Ectodermal cell (in vitro differentiated cells): ENCODE measurements at regions not wholly inside any gene's neighbourhood (a gene's known extent, or its start where the extent isn't known, plus 50 kb on each side); places are given as distances from the start of the nearest gene placed in this dataset.

ENCODE experiments used
- H3K27ac ChIP-seq: 2 replicates; pipeline ENCODE4 v1.7.0; 2013; ENCODE audit warnings: mild to moderate bottlenecking, low read depth, low read length; ENCODE audit not compliant: insufficient read depth, poor library complexity, severe bottlenecking
- H3K27me3 ChIP-seq: 2 replicates; pipeline ENCODE4 v1.7.0; 2013; ENCODE audit warnings: mild to moderate bottlenecking, low read length; ENCODE audit not compliant: insufficient read depth, control insufficient read depth, poor library complexity, severe bottlenecking
- H3K36me3 ChIP-seq: one replicate; pipeline ENCODE4 v1.7.0; 2013; ENCODE audit warnings: low read length; ENCODE audit not compliant: control insufficient read depth, insufficient read depth
- H3K4me1 ChIP-seq: one replicate; pipeline ENCODE4 v1.7.0; 2013; ENCODE audit warnings: low read length; ENCODE audit not compliant: control insufficient read depth, insufficient read depth
- H3K4me3 ChIP-seq: 2 replicates; pipeline ENCODE4 v1.7.0; 2013; ENCODE audit warnings: low read depth, low read length, control low read depth; ENCODE audit not compliant: insufficient read depth
- H3K9me3 ChIP-seq: 2 replicates; pipeline ENCODE4 v1.7.0; 2013; ENCODE audit warnings: mild to moderate bottlenecking, low read length, moderate library complexity; ENCODE audit not compliant: control insufficient read depth
- WGBS, 2 experiments: methylation state at CpG; one replicate each; pipeline ENCODE4 v1.1.7; 2013; ENCODE audit warnings: missing lambda C conversion rate in 2 of 2; 5-methylcytosine and 5-hydroxymethylcytosine counted together

DNA sequence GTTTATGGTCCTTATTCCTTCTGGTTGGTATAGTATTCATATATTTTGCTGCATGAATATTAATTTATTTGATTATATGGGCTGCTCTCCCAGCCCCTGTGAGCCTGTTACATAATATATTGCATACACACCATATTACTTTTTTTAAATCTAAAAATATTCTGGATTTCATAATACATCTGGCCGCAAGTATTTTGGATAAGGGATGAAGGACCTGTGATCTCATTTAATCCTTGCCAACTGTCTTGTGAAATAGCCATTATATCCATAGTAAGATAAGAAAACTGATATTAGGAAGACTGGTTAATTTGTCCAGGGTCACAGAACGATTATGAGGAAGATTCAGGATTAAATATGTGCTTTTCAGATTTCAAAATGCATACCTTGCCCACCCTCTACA, 433.6 kb downstream of the LPIN1 start:
- Histone ChIP-seq H3K27ac (no peak overlapping the region), H3K4me1 (no peaks in the 10 kb centered on the region), H3K4me3 (no peak overlapping the region), H3K36me3 (no peaks in the 10 kb centered on the region), H3K27me3 (no peaks in the 10 kb centered on the region), H3K9me3 (no peaks in the 10 kb centered on the region)
- 94 to 100% methylated on average over 1 to 2 of the region's 2 CpGs for WGBS, 2 experiments

DNA sequence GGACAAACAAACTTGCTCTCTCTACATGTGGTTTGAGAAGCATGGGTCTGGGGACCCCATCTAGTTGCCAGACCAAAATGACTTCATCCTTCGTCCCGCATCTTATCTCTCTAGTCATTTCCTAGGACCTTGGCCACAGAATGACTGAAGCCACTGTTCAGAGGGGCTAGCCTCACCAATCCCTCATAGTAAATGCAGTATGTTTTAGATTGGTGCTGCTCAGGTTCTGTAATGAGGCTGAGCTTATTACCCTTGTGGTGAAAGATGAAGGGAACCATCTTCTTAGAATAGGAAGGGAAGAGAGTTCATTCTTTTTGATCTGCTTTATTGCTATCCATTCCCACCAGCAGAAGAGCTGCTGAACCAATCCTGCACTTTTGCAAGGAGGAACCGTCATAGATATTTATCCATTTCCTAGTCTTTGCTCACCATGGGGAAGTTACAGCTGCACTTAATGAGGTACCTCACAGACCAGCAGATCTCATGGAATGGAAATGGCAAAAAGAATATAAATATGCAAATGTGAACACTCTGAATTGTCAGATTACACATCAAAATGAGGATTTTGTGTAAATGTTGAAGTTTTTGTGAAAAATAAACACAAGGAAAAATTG, 436.7 kb downstream of the LPIN1 start:
- Histone ChIP-seq H3K36me3 (no peaks in the 10 kb centered on the region), H3K4me1 (no peaks in the 10 kb centered on the region), H3K4me3 (no peak overlapping the region), H3K27me3 (no peaks in the 10 kb centered on the region), H3K27ac (no peak overlapping the region), H3K9me3 (no peaks in the 10 kb centered on the region)
- 95 to 100% methylated on average over 3 of the region's 3 CpGs for WGBS, 2 experiments

GRCh38 chr2:12192762-12193161, 446.3 kb downstream of the LPIN1 start:
- no peaks in the 10 kb centered on the region for H3K9me3 ChIP-seq
- no peak overlapping the region for H3K4me3 ChIP-seq
- no peaks in the 10 kb centered on the region for H3K4me1 ChIP-seq

DNA sequence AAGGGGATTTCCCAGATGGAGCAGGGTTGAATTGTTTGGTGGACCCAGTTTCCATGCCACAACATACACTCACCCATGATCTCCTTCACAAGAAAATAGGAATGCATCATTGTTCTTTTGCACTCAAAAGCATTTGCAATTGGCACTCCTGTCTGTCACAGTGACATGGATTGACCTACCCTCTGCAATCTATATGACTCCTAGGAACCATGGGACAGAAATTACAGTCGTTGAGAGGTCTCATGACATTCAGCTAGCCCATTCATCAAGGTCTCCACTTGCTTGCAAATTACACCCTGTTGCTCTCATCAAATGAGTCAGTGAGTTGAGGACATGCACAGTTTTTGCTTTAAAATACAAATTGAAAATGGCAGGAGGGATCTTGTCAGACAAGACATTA, 448.5 kb downstream of the LPIN1 start:
- no peaks in the 10 kb centered on the region for H3K9me3 ChIP-seq
- H3K27me3 ChIP-seq: no peaks in the 10 kb centered on the region
- no peaks in the 10 kb centered on the region for H3K36me3 ChIP-seq
- 76 to 93% methylated on average over 1 of the region's 1 CpG for WGBS, 2 experiments
- no peak overlapping the region for H3K4me3 ChIP-seq
- H3K4me1 ChIP-seq: no peaks in the 10 kb centered on the region
- H3K27ac ChIP-seq: no peak overlapping the region

More at GRCh38 chr2:12192762-12193161, 446.3 kb downstream of the LPIN1 start:
- 85 to 94% methylated on average over 5 of the region's 5 CpGs for WGBS, 2 experiments
- H3K36me3 ChIP-seq: no peaks in the 10 kb centered on the region
- H3K27me3 ChIP-seq: no peaks in the 10 kb centered on the region
- H3K27ac ChIP-seq: no peak overlapping the region

DNA sequence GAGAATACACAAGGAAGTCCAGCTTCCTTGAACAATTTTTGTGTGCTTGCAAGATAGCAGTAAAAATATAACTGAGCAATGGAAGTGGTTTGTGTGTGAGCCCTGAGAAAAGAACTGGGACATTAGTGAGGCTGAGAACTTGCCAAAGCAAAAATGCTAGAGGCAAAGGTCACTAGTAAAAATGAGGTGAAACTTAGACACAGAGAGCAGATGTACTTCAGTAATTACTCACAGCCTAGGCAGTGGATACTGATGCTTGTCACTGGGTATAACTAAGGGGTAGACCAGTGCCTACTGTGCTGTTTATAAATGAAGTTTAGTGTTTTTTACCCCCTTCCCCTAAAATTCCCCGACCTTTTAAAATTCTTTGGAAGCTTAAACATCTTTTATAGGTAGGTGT, 450.1 kb downstream of the LPIN1 start:
- Histone ChIP-seq H3K36me3 (no peaks in the 10 kb centered on the region), H3K4me1 (no peaks in the 10 kb centered on the region)
- WGBS, 2 experiments: 100% methylated on average over 1 of the region's 1 CpG; no CpG with 5 or more reads in 1 of the 2 experiments

GRCh38 chr2:12197133-12197532, 450.7 kb downstream of the LPIN1 start:
- Histone ChIP-seq H3K4me1 (no peaks in the 10 kb centered on the region), H3K4me3 (no peak overlapping the region), H3K36me3 (no peaks in the 10 kb centered on the region), H3K27me3 (no peaks in the 10 kb centered on the region), H3K9me3 (no peaks in the 10 kb centered on the region), H3K27ac (no peak overlapping the region)
- WGBS, 2 experiments: 93 to 100% methylated on average over 1 of the region's 1 CpG

More for the DNA sequence above, 450.1 kb downstream of the LPIN1 start:
- H3K27ac ChIP-seq: no peak overlapping the region
- no peak overlapping the region for H3K4me3 ChIP-seq
- H3K27me3 ChIP-seq: no peaks in the 10 kb centered on the region
- no peaks in the 10 kb centered on the region for H3K9me3 ChIP-seq

DNA sequence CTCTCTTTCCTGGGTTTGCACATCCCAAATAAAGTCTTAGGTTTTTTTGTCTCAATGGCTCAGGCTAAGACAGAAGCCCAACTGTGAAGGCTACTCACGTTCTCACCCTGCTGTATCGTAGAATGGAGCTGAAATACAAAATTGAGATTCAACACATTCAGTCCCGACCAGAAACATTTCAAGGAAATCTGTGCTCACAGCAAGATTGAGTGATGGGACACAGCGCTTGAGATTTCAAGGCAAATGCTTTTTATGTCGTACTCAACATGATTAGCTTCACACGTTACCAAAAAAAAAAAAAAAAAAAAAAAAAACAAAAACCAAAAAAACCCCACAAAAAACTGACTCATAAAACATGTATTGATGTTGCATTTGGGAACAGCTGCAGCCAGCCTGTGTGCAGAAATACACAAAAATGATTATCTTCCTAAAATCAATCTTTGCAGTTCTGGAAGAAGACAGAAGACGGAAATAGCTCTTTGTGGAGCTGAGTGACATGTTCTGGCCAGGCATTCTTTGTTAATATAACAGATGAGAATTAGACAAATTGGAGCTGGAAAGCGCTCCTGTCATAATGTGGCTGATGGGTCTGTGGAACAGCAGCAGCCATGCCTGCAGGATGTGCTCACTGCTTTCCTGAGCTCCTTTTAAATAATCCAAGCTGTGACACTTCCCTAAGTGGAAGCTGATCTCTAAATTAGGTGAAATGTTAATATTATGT, 453.2 kb downstream of the LPIN1 start:
- H3K27me3 ChIP-seq: no peaks in the 10 kb centered on the region
- no peak overlapping the region for H3K4me3 ChIP-seq
- 95% methylated on average over 6 to 8 of the region's 8 CpGs for WGBS, 2 experiments
- H3K27ac ChIP-seq: no peak overlapping the region
- H3K4me1 ChIP-seq: no peaks in the 10 kb centered on the region
- H3K36me3 ChIP-seq: no peaks in the 10 kb centered on the region
- no peaks in the 10 kb centered on the region for H3K9me3 ChIP-seq

DNA sequence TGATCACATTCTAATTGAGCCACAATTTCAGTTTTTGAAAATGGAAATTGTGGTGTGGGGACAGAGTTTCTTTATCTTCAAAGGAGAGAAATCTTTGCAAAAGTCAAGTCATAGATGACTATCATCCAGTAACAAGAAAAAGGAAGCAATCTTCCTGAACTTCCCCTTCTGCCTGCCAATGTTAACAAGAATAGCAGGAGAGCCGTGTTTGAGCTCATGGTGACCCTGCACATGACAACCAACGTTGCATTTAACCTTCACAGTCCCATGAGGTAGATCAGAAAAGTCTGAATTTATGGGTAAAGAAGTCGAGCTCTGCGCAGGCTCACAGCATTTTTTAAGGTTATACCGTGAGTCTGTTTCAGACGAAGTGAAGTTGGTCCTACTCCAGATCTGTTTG, 454.9 kb downstream of the LPIN1 start:
- Histone ChIP-seq H3K4me1 (no peaks in the 10 kb centered on the region), H3K9me3 (no peaks in the 10 kb centered on the region), H3K36me3 (no peaks in the 10 kb centered on the region), H3K27ac (no peak overlapping the region), H3K27me3 (no peaks in the 10 kb centered on the region), H3K4me3 (no peak overlapping the region)
- 94 to 95% methylated on average over 6 of the region's 6 CpGs for WGBS, 2 experiments

DNA sequence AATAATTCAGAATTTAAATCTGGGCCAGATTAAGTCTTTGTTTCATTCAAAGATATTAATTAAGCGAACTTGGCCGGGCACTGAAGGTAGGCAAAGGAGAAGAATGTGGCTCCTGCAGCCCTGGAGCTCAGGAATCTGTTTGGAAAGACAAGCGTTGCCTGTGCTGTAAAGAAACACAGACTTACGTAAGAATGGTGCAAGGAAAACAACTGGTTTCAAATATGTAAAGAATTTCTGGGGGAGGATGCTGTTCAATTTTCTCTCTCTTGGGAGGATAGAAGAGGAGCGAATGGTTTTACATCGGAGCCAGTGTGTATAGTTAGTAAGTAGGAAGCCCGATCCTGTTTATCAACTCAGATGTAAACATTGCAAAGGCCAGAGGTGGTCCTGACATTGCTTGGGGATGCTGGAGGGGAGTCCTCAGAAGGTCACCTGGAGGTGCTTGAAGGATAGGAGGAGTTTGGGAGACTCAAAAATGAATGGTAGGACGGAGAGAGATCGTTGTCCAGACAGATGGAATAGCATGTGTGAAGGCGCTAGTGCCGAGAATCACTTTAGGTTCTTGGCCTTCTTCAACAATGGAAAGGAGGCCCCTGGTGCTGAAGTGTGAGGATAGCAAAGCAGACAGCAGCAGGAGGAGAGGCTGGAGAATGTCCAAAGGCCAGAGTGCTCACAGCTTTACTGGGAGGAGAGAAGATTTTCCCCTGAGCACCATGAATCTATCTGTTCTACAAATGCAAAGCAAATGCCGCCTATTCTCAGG, 456.1 kb downstream of the LPIN1 start:
- Histone ChIP-seq H3K4me1 (no peaks in the 10 kb centered on the region), H3K27ac (no peak overlapping the region), H3K9me3 (no peaks in the 10 kb centered on the region), H3K4me3 (no peak overlapping the region), H3K27me3 (no peaks in the 10 kb centered on the region), H3K36me3 (no peaks in the 10 kb centered on the region)
- 87% methylated on average over 12 of the region's 12 CpGs for WGBS, 2 experiments

DNA sequence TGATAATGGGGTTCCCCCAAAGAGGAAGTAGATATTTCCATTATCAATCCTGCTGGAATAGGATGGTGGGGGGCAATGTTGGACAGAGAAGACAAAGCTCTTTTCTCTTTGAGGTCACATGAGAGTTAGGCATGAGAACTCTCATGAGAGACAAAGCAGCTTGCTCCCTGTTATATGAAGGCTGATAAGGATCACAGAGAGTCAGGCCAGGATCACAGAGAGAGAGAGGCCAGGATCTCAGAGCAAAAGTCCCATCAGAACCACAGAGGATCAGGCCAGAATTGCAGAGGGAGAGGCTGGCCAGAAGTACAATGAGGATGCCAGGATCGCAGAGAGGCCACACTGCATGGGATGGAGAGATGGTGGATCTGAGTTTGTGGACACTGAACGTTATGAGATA, 457.1 kb downstream of the LPIN1 start:
- Histone ChIP-seq H3K36me3 (no peaks in the 10 kb centered on the region), H3K9me3 (no peaks in the 10 kb centered on the region), H3K27ac (no peak overlapping the region), H3K27me3 (no peaks in the 10 kb centered on the region), H3K4me1 (no peaks in the 10 kb centered on the region), H3K4me3 (no peak overlapping the region)
- WGBS, 2 experiments: 92 to 96% methylated on average over 2 of the region's 2 CpGs
